Mammary epithelial cell (primary cell): ENCODE measurements at regions not wholly inside any gene's neighbourhood (a gene's known extent, or its start where the extent isn't known, plus 50 kb on each side); places are given as distances from the start of the nearest gene placed in this dataset.

Experiments
- CTCF ChIP-seq, 2 donors: IDR thresholded peaks in 1 of 2; conservative IDR thresholded peaks in 1 of 2; 2 replicates each; pipeline ENCODE4 v1.5.1; 2011 to 2012; ENCODE audit warnings: inconsistent platforms in 2 of 2, low read length in 2 of 2, mild to moderate bottlenecking in 2 of 2, control low read depth in 1 of 2, low read depth in 1 of 2; ENCODE audit not compliant: insufficient read depth in 1 of 2; ENCODE audit errors: extremely low read depth in 1 of 2
- EZH2 ChIP-seq: IDR thresholded peaks from 2 replicates; pipeline ENCODE4 v1.6.1; 2012; ENCODE audit warnings: low read length, inconsistent platforms, borderline replicate concordance

DNA sequence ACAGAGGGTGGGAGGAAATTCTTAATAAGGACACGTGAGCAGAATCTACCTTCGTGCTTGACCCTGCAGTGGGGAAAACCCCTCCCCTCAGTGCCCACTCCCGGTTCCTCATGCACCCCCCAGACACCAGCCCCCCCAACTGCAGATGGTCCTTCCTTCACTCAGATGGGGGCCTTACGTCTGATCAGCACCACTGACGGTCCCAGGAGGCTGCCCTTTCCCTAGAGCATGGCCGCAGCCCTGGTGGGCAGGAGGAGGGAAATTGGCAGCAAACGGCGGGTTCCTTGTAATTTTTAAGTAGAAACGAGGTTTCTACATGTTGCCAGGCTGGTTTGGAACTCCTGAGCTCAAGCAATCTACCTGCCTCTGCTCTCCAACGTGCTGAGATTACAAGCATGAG, 477.7 kb downstream of the TBC1D22A start:
- TF ChIP-seq EZH2 (no peak), CTCF (conservative IDR thresholded peaks at IDR 0.05 in 1 of 2, IDR thresholded peaks at IDR 0.05 in 1 of 2; ENCODE audit: extremely low read depth in 1 of 2, insufficient read depth in 1 of 2, low read depth in 1 of 2, low read length in 2 of 2) (no peak)
